ENCODE measurements at regions not wholly inside any gene's neighbourhood (a gene's known extent, or its start where the extent isn't known, plus 50 kb on each side); places are given as distances from the start of the nearest gene placed in this dataset.

GRCh38 chr21:17429936-17430335 lies 82.9 kb upstream of the CXADR start:
- intact Hi-C loops (cut with micrococcal nuclease), result no loop called here

- intact Hi-C loops (cut with micrococcal nuclease), result no loop called here
These were observed 80.1 kb upstream of the CXADR start for GRCh38 chr21:17432732-17433057.

- intact Hi-C loops (cut with micrococcal nuclease), result no loop called here
These were observed 79.1 kb upstream of the CXADR start for GRCh38 chr21:17433730-17434129.

- intact Hi-C loops (cut with micrococcal nuclease), result no loop called here
These were observed 77.0 kb upstream of the CXADR start for GRCh38 chr21:17435565-17436543.

GRCh38 chr21:17436626-17437111 lies 76.2 kb upstream of the CXADR start:
- intact Hi-C loops (cut with micrococcal nuclease), result no loop called here

GRCh38 chr21:17438635-17439034 lies 74.2 kb upstream of the CXADR start:
- intact Hi-C loops (cut with micrococcal nuclease), result no loop called here

- intact Hi-C loops (cut with micrococcal nuclease), result no loop called here
These were observed 71.9 kb upstream of the CXADR start for GRCh38 chr21:17440969-17441368.

- intact Hi-C loops (cut with micrococcal nuclease), result no loop called here
These were observed 71.5 kb upstream of the CXADR start for GRCh38 chr21:17441370-17441769.

- intact Hi-C loops (cut with micrococcal nuclease), result no loop called here
These were observed 70.7 kb upstream of the CXADR start for GRCh38 chr21:17442165-17442564.

- intact Hi-C loops (cut with micrococcal nuclease), result no loop called here
These were observed 68.0 kb upstream of the CXADR start for GRCh38 chr21:17444828-17445227.

GRCh38 chr21:17446737-17447136 lies 66.1 kb upstream of the CXADR start:
- intact Hi-C loops (cut with micrococcal nuclease), result no loop called here

GRCh38 chr21:17449701-17450100 lies 63.1 kb upstream of the CXADR start:
- intact Hi-C loops (cut with micrococcal nuclease), result no loop called here

GRCh38 chr21:17451364-17451891 lies 61.4 kb upstream of the CXADR start:
- intact Hi-C loops (cut with micrococcal nuclease), result no loop called here

- intact Hi-C loops (cut with micrococcal nuclease), result no loop called here
These were observed 58.4 kb upstream of the CXADR start for GRCh38 chr21:17454315-17455027.

GRCh38 chr21:17455028-17455353 lies 57.9 kb upstream of the CXADR start:
- intact Hi-C loops (cut with micrococcal nuclease), result no loop called here

GRCh38 chr21:17455451-17455850 lies 57.4 kb upstream of the CXADR start:
- intact Hi-C loops (cut with micrococcal nuclease), result no loop called here

- intact Hi-C loops (cut with micrococcal nuclease), result no loop called here
These were observed 54.6 kb upstream of the CXADR start for GRCh38 chr21:17458279-17458678.

GRCh38 chr21:17460094-17460493 lies 52.7 kb upstream of the CXADR start:
- intact Hi-C loops (cut with micrococcal nuclease), result no loop called here

GRCh38 chr21:17461014-17461413 lies 51.8 kb upstream of the CXADR start:
- intact Hi-C loops (cut with micrococcal nuclease), result no loop called here

GRCh38 chr21:17461582-17461981 lies 51.3 kb upstream of the CXADR start:
- intact Hi-C loops (cut with micrococcal nuclease), result no loop called here

GRCh38 chr21:17462276-17462981 lies 50.4 kb upstream of the CXADR start:
- intact Hi-C loops (cut with micrococcal nuclease), result no loop called here
